CD8-positive, alpha-beta memory T cell (primary cell): ENCODE measurements at regions not wholly inside any gene's neighbourhood (a gene's known extent, or its start where the extent isn't known, plus 50 kb on each side); places are given as distances from the start of the nearest gene placed in this dataset.

Source experiments
- CTCF ChIA-PET: fragments of 350-600 bp; sonication (Branson Sonifier 250); formaldehyde crosslinking; loops from one replicate; lab custom pipeline; 2021; ENCODE audit warnings: antibody characterized with exemption; lab: Charles Lee
- POLR2A ChIA-PET: fragments of 350-600 bp; sonication (Branson Sonifier 250); formaldehyde crosslinking; loops from one replicate; lab custom pipeline; 2021; ENCODE audit warnings: antibody characterized with exemption; lab: Charles Lee
- DNase-seq, 5 donors: peaks; one replicate each; pipeline versions ENCODE4 v3.0.0 to v3.0.0-alpha.2; 2020 to 2022; ENCODE audit warnings: mixed read lengths in 1 of 5
- H3K27ac ChIP-seq: one replicate; pipeline ENCODE4 v1.7.0; 2013; ENCODE audit warnings: low read depth, mild to moderate bottlenecking, low read length, moderate library complexity
- H3K27me3 ChIP-seq: 2 replicates; pipeline ENCODE4 v1.7.0; 2013; ENCODE audit warnings: low read length, mild to moderate bottlenecking; ENCODE audit not compliant: insufficient read depth, poor library complexity, severe bottlenecking
- H3K36me3 ChIP-seq: 2 replicates; pipeline ENCODE4 v1.7.0; 2013; ENCODE audit warnings: mild to moderate bottlenecking, low read length, moderate library complexity; ENCODE audit not compliant: insufficient read depth
- H3K4me1 ChIP-seq: 2 replicates; pipeline ENCODE4 v1.7.0; 2013; ENCODE audit warnings: mild to moderate bottlenecking, low read length, moderate library complexity; ENCODE audit not compliant: insufficient read depth
- H3K4me3 ChIP-seq: 2 replicates; pipeline ENCODE4 v1.7.0; 2013; ENCODE audit warnings: mild to moderate bottlenecking, low read length
- H3K9me3 ChIP-seq: 2 replicates; pipeline ENCODE4 v1.7.0; 2013; ENCODE audit warnings: mild to moderate bottlenecking, low read length
- H3K27ac Mint-ChIP-seq, 8 donors: one replicate each; pipeline ENCODE4 v1.8.0; 2020 to 2021; ENCODE audit warnings: mixed read lengths in 8 of 8, mild to moderate bottlenecking in 6 of 8, inconsistent platforms in 3 of 8, moderate library complexity in 3 of 8
- H3K27me3 Mint-ChIP-seq, 2 donors: one replicate each; pipeline ENCODE4 v1.8.0; 2020 to 2021; ENCODE audit warnings: mixed read lengths in 2 of 2, mild to moderate bottlenecking in 1 of 2, moderate library complexity in 1 of 2
- H3K36me3 Mint-ChIP-seq, 3 donors: one replicate each; pipeline ENCODE4 v1.8.0; 2020 to 2021; ENCODE audit warnings: mixed read lengths in 3 of 3, inconsistent platforms in 1 of 3, mild to moderate bottlenecking in 1 of 3
- H3K4me1 Mint-ChIP-seq, 3 donors: one replicate each; pipeline ENCODE4 v1.8.0; 2020 to 2021; ENCODE audit warnings: mixed read lengths in 3 of 3, inconsistent platforms in 1 of 3, mild to moderate bottlenecking in 1 of 3
- H3K4me3 Mint-ChIP-seq, 7 donors: one replicate each; pipeline ENCODE4 v1.8.0; 2020 to 2021; ENCODE audit warnings: mixed read lengths in 7 of 7, mild to moderate bottlenecking in 6 of 7, moderate library complexity in 4 of 7, inconsistent platforms in 2 of 7
- H3K9me3 Mint-ChIP-seq, 5 donors: one replicate each; pipeline ENCODE4 v1.8.0; 2020 to 2022; ENCODE audit warnings: mixed read lengths in 5 of 5, mild to moderate bottlenecking in 3 of 5, moderate library complexity in 2 of 5, inconsistent platforms in 1 of 5

DNA sequence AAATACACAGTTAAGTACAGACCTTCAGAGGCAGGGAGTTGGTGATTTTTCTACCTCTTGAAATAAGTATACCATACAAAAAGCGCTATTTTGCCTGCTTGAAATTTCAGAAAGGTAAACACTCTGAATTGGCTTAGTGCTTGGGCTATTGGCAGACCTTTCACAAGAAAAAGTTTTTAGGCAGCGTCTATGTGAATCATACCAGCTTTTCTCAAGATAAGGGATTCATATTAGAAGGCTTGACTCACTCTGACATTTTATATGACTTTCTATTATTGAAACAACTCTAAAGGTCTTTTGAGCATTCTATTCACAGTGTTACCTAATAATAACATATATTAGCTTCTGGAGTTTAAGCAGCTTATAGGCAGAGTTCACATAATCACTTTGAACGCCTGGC lies 286.4 kb upstream of the FAT1 start:
- no peaks in the 10 kb centered on the region for H3K36me3 ChIP-seq
- ChIA-PET POLR2A (no interaction called here), CTCF (no interaction called here)
- H3K27me3 ChIP-seq: no peaks in the 10 kb centered on the region
- Mint-ChIP-seq H3K4me1 (no peaks in the 10 kb centered on the region), H3K27ac (no peak overlapping the region), H3K27me3 (no peaks in the 10 kb centered on the region), H3K36me3 (no peaks in the 10 kb centered on the region), H3K9me3 (peaks cover 0 to 17% (median 3%) of the 10 kb centered on the region in 5 donors), H3K4me3 (no peak overlapping the region)
- no peaks in the 10 kb centered on the region for H3K4me1 ChIP-seq
- no peak overlapping the region for H3K4me3 ChIP-seq
- no peaks in the 10 kb centered on the region for H3K9me3 ChIP-seq
- no peak overlapping the region for H3K27ac ChIP-seq
- DNase-seq: no peak

DNA sequence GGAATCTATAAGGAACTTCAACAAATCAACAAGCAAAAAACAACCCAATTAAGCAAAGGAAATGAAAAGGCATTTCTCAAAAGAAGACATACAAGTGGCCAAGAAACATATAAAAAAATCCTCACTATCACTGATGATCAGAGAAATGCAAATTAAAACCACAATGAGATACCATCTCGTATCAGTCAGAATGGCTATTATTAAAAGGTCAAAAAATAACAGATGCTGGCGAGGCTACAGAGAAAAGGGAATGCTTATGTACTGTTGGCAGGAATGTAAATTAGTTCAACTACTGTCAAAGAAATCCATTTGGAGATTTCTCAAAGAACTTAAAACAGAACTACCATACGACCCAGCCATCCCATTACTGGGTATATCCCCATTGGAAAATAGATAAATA lies 292.4 kb upstream of the FAT1 start:
- no peaks in the 10 kb centered on the region for H3K27me3 ChIP-seq
- H3K4me3 ChIP-seq: no peak overlapping the region
- H3K27ac Mint-ChIP-seq: no peak overlapping the region
- H3K4me3 Mint-ChIP-seq: no peak overlapping the region
- H3K9me3 ChIP-seq: no peaks in the 10 kb centered on the region
- POLR2A ChIA-PET: no interaction called here
- no peaks in the 10 kb centered on the region for H3K36me3 ChIP-seq
- CTCF ChIA-PET: no interaction called here
- no peaks in the 10 kb centered on the region for H3K27me3 Mint-ChIP-seq
- no peaks in the 10 kb centered on the region for H3K4me1 ChIP-seq
- H3K4me1 Mint-ChIP-seq: no peaks in the 10 kb centered on the region
- DNase-seq: no peak
- H3K9me3 Mint-ChIP-seq: peaks cover 2 to 28% (median 8%) of the 10 kb centered on the region in 5 donors
- H3K27ac ChIP-seq: no peak overlapping the region
- no peaks in the 10 kb centered on the region for H3K36me3 Mint-ChIP-seq

DNA sequence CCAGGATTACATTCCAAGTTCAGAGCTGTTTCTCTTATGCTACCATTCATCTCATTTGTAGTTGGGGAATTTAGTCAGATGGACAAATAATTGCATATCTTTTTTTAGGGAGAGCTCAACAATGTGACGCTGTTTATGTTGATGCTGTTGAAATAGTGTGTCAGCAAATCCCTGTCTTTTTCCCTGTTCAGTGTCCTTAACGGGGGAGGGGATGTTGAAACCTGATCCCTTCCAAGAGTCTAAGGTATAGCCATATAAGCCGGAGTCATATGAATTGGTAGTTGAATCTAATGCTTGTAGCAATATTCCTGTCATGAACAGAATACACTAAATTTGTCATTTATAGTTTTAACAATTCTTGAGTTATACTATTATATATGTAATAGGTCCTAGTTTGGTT lies 293.5 kb upstream of the FAT1 start:
- H3K4me3 Mint-ChIP-seq: no peak overlapping the region
- no peaks in the 10 kb centered on the region for H3K4me1 Mint-ChIP-seq
- no peaks in the 10 kb centered on the region for H3K27me3 Mint-ChIP-seq
- Histone ChIP-seq H3K9me3 (no peaks in the 10 kb centered on the region), H3K36me3 (no peaks in the 10 kb centered on the region), H3K27ac (no peak overlapping the region), H3K4me1 (no peaks in the 10 kb centered on the region), H3K4me3 (no peak overlapping the region), H3K27me3 (no peaks in the 10 kb centered on the region)
- CTCF ChIA-PET: no interaction called here
- POLR2A ChIA-PET: no interaction called here
- peaks cover 0 to 24% (median 8%) of the 10 kb centered on the region in 5 donors for H3K9me3 Mint-ChIP-seq
- no peak overlapping the region for H3K27ac Mint-ChIP-seq
- H3K36me3 Mint-ChIP-seq: no peaks in the 10 kb centered on the region
- DNase-seq: no peak

GRCh38 chr4:187019896-187020295 lies 296.2 kb upstream of the FAT1 start:
- ChIA-PET CTCF (no interaction called here), POLR2A (no interaction called here)
- Mint-ChIP-seq H3K4me1 (no peaks in the 10 kb centered on the region), H3K27me3 (no peaks in the 10 kb centered on the region), H3K4me3 (no peak overlapping the region), H3K27ac (no peak overlapping the region), H3K9me3 (peaks cover 0 to 16% (median 7%) of the 10 kb centered on the region in 5 donors), H3K36me3 (no peaks in the 10 kb centered on the region)
- H3K4me1 ChIP-seq: no peaks in the 10 kb centered on the region
- no peak for DNase-seq
- no peak overlapping the region for H3K27ac ChIP-seq
- H3K4me3 ChIP-seq: no peak overlapping the region
- no peaks in the 10 kb centered on the region for H3K36me3 ChIP-seq
- no peaks in the 10 kb centered on the region for H3K27me3 ChIP-seq
- H3K9me3 ChIP-seq: no peaks in the 10 kb centered on the region

- Histone ChIP-seq H3K4me3 (no peak overlapping the region), H3K27ac (no peak overlapping the region), H3K4me1 (no peaks in the 10 kb centered on the region), H3K27me3 (no peaks in the 10 kb centered on the region), H3K36me3 (no peaks in the 10 kb centered on the region), H3K9me3 (no peaks in the 10 kb centered on the region)
- Mint-ChIP-seq H3K27me3 (no peaks in the 10 kb centered on the region), H3K9me3 (peaks cover 0 to 22% (median 7%) of the 10 kb centered on the region in 5 donors), H3K27ac (no peak overlapping the region), H3K4me3 (no peak overlapping the region), H3K4me1 (no peaks in the 10 kb centered on the region), H3K36me3 (no peaks in the 10 kb centered on the region)
- no peak for DNase-seq
- ChIA-PET CTCF (no interaction called here), POLR2A (no interaction called here)
Observed at GRCh38 chr4:187020676-187021075, 297.0 kb upstream of the FAT1 start.

DNA sequence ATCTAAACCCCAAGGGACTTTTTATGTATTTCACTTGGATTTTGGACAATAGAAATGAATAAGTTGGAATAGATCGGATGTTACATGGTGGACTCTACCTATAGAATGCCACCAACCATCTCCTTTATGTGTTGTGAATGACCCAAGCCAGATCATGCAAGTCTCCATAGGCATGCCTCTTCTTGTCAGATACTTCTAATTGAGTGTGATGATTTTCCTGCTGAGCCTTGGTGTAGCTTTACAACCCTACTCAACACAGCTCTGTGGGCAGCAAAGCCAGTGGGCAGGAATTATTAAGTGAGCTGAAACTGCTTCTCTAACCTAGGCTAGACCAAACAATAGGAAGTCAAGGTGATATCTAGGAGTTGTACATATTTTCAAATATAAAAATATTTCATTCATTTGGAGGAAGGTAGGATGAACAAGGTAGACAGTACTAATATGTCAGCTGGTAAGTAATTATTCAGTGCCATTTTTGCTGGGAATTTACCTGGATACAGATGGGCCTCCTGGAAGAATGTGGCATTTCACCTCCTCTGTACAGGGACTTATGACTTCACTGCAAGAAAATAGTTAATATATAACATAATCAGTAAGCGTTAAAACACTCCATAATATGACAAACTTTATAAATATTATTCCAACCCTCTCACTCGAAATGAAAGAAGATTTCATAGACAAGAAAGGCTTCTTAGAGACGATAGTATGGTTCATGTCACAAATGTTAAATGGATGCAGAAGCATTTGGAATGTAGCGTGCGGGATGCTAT lies 298.0 kb upstream of the FAT1 start:
- POLR2A ChIA-PET: no interaction called here
- CTCF ChIA-PET: no interaction called here
- H3K4me3 Mint-ChIP-seq: no peak overlapping the region
- no peaks in the 10 kb centered on the region for H3K27me3 Mint-ChIP-seq
- Histone ChIP-seq H3K27me3 (no peaks in the 10 kb centered on the region), H3K4me1 (no peaks in the 10 kb centered on the region), H3K36me3 (no peaks in the 10 kb centered on the region), H3K27ac (no peak overlapping the region), H3K4me3 (no peak overlapping the region), H3K9me3 (no peaks in the 10 kb centered on the region)
- DNase-seq: no peak
- H3K9me3 Mint-ChIP-seq: peaks cover 0 to 25% (median 7%) of the 10 kb centered on the region in 5 donors
- H3K36me3 Mint-ChIP-seq: no peaks in the 10 kb centered on the region
- no peaks in the 10 kb centered on the region for H3K4me1 Mint-ChIP-seq
- no peak overlapping the region for H3K27ac Mint-ChIP-seq

DNA sequence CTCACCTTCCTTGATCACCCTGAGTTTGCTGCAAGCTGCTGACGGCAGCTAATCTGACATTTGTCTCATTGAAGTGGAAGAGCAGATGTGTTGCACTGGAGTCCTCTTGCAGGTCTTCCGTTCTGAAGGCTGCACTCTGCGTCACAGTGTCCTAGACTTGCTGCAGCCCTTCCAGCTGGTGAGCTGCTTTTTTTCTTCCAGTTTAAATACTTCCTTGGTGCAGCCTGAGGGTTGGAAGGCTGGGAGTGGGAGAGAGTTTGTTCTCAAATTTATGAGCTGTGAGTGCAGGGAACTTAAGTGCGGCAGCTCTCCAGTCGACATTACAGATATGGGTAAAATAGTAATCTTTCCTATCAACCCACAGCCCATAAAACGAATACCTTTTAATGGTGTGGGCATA lies 303.6 kb upstream of the FAT1 start:
- Histone ChIP-seq H3K4me3 (no peak overlapping the region), H3K27me3 (no peaks in the 10 kb centered on the region), H3K36me3 (no peaks in the 10 kb centered on the region), H3K4me1 (no peaks in the 10 kb centered on the region), H3K9me3 (no peaks in the 10 kb centered on the region), H3K27ac (no peak overlapping the region)
- no peak for DNase-seq
- no peaks in the 10 kb centered on the region for H3K27me3 Mint-ChIP-seq
- H3K4me1 Mint-ChIP-seq: no peaks in the 10 kb centered on the region
- H3K36me3 Mint-ChIP-seq: no peaks in the 10 kb centered on the region
- POLR2A ChIA-PET: no interaction called here
- H3K4me3 Mint-ChIP-seq: no peak overlapping the region
- peaks cover 3 to 23% (median 6%) of the 10 kb centered on the region in 5 donors for H3K9me3 Mint-ChIP-seq
- CTCF ChIA-PET: no interaction called here
- no peak overlapping the region for H3K27ac Mint-ChIP-seq

GRCh38 chr4:187042251-187042650 lies 318.6 kb upstream of the FAT1 start:
- CTCF ChIA-PET: no interaction called here
- no peaks in the 10 kb centered on the region for H3K9me3 ChIP-seq
- H3K4me1 Mint-ChIP-seq: no peaks in the 10 kb centered on the region

More at GRCh38 chr4:187042251-187042650, 318.6 kb upstream of the FAT1 start:
- H3K4me3 Mint-ChIP-seq: no peak overlapping the region
- H3K27ac Mint-ChIP-seq: no peak overlapping the region
- no peaks in the 10 kb centered on the region for H3K36me3 Mint-ChIP-seq
- no peak overlapping the region for H3K4me3 ChIP-seq
- H3K27me3 ChIP-seq: no peaks in the 10 kb centered on the region
- H3K9me3 Mint-ChIP-seq: peaks cover 0 to 26% (median 6%) of the 10 kb centered on the region in 5 donors
- H3K36me3 ChIP-seq: no peaks in the 10 kb centered on the region
- H3K27me3 Mint-ChIP-seq: peaks cover 0 to 1% of the 10 kb centered on the region in 2 donors
- no peaks in the 10 kb centered on the region for H3K4me1 ChIP-seq
- DNase-seq: no peak
- H3K27ac ChIP-seq: no peak overlapping the region
- POLR2A ChIA-PET: no interaction called here
